NCI-H69 (cell line): ENCODE measurements at regions not wholly inside any gene's neighbourhood (a gene's known extent, or its start where the extent isn't known, plus 50 kb on each side); places are given as distances from the start of the nearest gene placed in this dataset.
"Not testable (repeated sequence)": the region's sequence is repeated elsewhere in the genome, so short reads cannot be mapped to it uniquely, and the experiment has no call there.

ENCODE experiments used
- DNase-seq: peaks from one replicate; lab custom pipeline; 2025; lab: John Stamatoyannopoulos, UW

- DNase-seq, result no peak
Observed at GRCh38 chr12:47410383-47410782, 295.4 kb downstream of the RPAP3 start.

- DNase-seq, result no peak
Observed at GRCh38 chr12:47409310-47409987, 296.4 kb downstream of the RPAP3 start.

- peak; percentile 58 for DNase-seq
Observed at GRCh38 chr12:47408171-47408871, 297.5 kb downstream of the RPAP3 start.

- DNase-seq, result no peak
Observed at GRCh38 chr12:47407463-47408129, 298.2 kb downstream of the RPAP3 start.

- no peak for DNase-seq
Observed at GRCh38 chr12:47403681-47404080, 302.1 kb downstream of the RPAP3 start.

GRCh38 chr12:47401196-47401595 is 304.6 kb downstream of the RPAP3 start:
- not testable (repeated sequence) for DNase-seq

GRCh38 chr12:47400266-47400665 is 305.6 kb downstream of the RPAP3 start:
- no peak for DNase-seq

GRCh38 chr12:47397664-47398281 is 308.1 kb downstream of the RPAP3 start:
- peak; percentile 77 for DNase-seq

- DNase-seq, result no peak
Observed at GRCh38 chr12:47396902-47397663, 308.7 kb downstream of the RPAP3 start.

GRCh38 chr12:47394070-47394469 is 311.8 kb downstream of the RPAP3 start:
- no peak for DNase-seq

- DNase-seq, result peak; percentile 39
Observed at GRCh38 chr12:47393403-47393790, 312.4 kb downstream of the RPAP3 start.

GRCh38 chr12:47391566-47391965 is 311.8 kb upstream of the AMIGO2 start:
- no peak for DNase-seq

GRCh38 chr12:47388712-47389111 is 309.0 kb upstream of the AMIGO2 start:
- DNase-seq, result no peak

GRCh38 chr12:47387994-47388393 is 308.2 kb upstream of the AMIGO2 start:
- no peak for DNase-seq

- no peak for DNase-seq
Observed at GRCh38 chr12:47385653-47386052, 305.9 kb upstream of the AMIGO2 start.

- DNase-seq, result no peak
Observed at GRCh38 chr12:47383942-47384341, 304.2 kb upstream of the AMIGO2 start.

- DNase-seq, result no peak
Observed at GRCh38 chr12:47382305-47382704, 302.5 kb upstream of the AMIGO2 start.

- DNase-seq, result no peak
Observed at GRCh38 chr12:47378907-47379306, 299.1 kb upstream of the AMIGO2 start.

GRCh38 chr12:47378222-47378582 is 298.4 kb upstream of the AMIGO2 start:
- no peak for DNase-seq

GRCh38 chr12:47377414-47378221 is 297.9 kb upstream of the AMIGO2 start:
- peak; percentile 17 for DNase-seq

- DNase-seq, result peak; percentile 26
Observed at GRCh38 chr12:47376927-47377326, 297.2 kb upstream of the AMIGO2 start.
